Esophagus muscularis mucosa (tissue), 4 donors: ENCODE measurements at regions not wholly inside any gene's neighbourhood (a gene's known extent, or its start where the extent isn't known, plus 50 kb on each side); places are given as distances from the start of the nearest gene placed in this dataset.

Source experiments
- DNase-seq: peaks from one replicate; pipeline ENCODE4 v3.0.0-alpha.2; 2017; ENCODE audit errors: extremely low spot score
- H3K27ac ChIP-seq, 4 donors: fragments of 200-600 bp; sonication (generic); replicated peaks in 1 of 4; 1 replicate in 3 of 4; 2 replicates in 1 of 4; pipeline ENCODE4 v1.5.1; 2016 to 2019; ENCODE audit warnings: mild to moderate bottlenecking in 1 of 4
- H3K27me3 ChIP-seq, 4 donors: fragments of 200-600 bp; sonication (generic); one replicate each; pipeline versions ENCODE4 v1.5.1 to v1.6.0; 2016 to 2019
- H3K36me3 ChIP-seq, 4 donors: fragments of 200-600 bp; sonication (generic); one replicate each; pipeline ENCODE4 v1.5.1; 2016 to 2019
- H3K4me1 ChIP-seq, 4 donors: fragments of 200-600 bp; sonication (generic); one replicate each; pipeline ENCODE4 v1.5.1; 2016 to 2019
- H3K4me3 ChIP-seq, 4 donors: fragments of 200-600 bp; sonication (generic); 1 replicate in 2 of 4; 2 replicates in 2 of 4; pipeline ENCODE4 v1.5.1; 2016 to 2019; ENCODE audit warnings: mild to moderate bottlenecking in 4 of 4, moderate library complexity in 1 of 4
- H3K9me3 ChIP-seq, 4 donors: fragments of 200-600 bp; sonication (generic); 1 replicate in 3 of 4; 2 replicates in 1 of 4; pipeline ENCODE4 v1.5.1; 2016 to 2019
- CTCF ChIP-seq, 3 experiments: fragments of 200-600 bp in 2 of 3; fragments of 450-650 bp in 1 of 3; sonication (generic) in 2 of 3; IDR thresholded peaks; one replicate each; pipeline ENCODE4 v1.5.1; 2017 to 2019; ENCODE audit warnings: antibody characterized with exemption in 3 of 3, mild to moderate bottlenecking in 2 of 3, moderate library complexity in 1 of 3
- EP300 ChIP-seq: sonication (generic); formaldehyde crosslinking; IDR thresholded peaks from one replicate; pipeline ENCODE4 v1.6.1; 2017; ENCODE audit warnings: antibody characterized with exemption
- POLR2A ChIP-seq: fragments of 450-650 bp; IDR thresholded peaks from one replicate; pipeline ENCODE4 v1.6.1; 2017; ENCODE audit warnings: antibody characterized with exemption, moderate library complexity, mild to moderate bottlenecking, low read depth
- POLR2AphosphoS5 ChIP-seq, 2 donors: sonication (generic); formaldehyde crosslinking; IDR thresholded peaks; one replicate each; pipeline ENCODE4 v1.6.1; 2017; ENCODE audit warnings: antibody characterized with exemption in 2 of 2
- WGBS: methylation state at CpG from one replicate; pipeline ENCODE4 v1.1.5; 2018; 5-methylcytosine and 5-hydroxymethylcytosine counted together
- intact Hi-C: fragments of 100-400 bp; cut with DNase I; formaldehyde crosslinking; loops from one replicate; pipeline ENCODE4 v1.15.1; 2023

DNA sequence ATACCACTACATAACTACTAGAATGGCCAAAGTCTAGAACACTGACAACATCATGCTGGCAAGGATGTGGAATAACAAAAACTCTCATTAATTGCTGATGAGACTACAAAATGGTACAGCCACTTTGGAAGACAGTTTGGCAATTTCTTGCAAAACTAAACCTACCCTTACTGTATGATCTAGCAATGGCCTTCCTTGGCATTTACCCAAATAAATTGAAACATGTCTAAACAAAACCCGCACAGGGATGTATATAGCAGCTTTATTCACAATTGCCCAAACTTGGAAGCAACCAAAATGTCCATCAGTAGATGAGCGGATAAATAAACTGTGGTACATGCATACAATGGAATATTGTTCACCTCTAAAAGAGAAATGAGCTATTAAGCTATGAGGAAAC lies 87.9 kb upstream of the SLC24A5 start:
- intact Hi-C loops, result no loop called here
- WGBS, result 79% methylated on average over 2 of the region's 2 CpGs
- Histone ChIP-seq H3K27ac (no peak overlapping the region), H3K36me3 (no peaks in the 10 kb centered on the region), H3K4me1 (no peaks in the 10 kb centered on the region), H3K4me3 (no peak overlapping the region), H3K9me3 (no peaks in the 10 kb centered on the region), H3K27me3 (no peaks in the 10 kb centered on the region)
- no peak for TF ChIP-seq CTCF (IDR thresholded peaks at IDR 0.05)
- TF ChIP-seq EP300, result no peak
- TF ChIP-seq POLR2AphosphoS5 (IDR thresholded peaks at IDR 0.05), result no peak
- no peak for TF ChIP-seq POLR2A
- peak; percentile 34 for DNase-seq

DNA sequence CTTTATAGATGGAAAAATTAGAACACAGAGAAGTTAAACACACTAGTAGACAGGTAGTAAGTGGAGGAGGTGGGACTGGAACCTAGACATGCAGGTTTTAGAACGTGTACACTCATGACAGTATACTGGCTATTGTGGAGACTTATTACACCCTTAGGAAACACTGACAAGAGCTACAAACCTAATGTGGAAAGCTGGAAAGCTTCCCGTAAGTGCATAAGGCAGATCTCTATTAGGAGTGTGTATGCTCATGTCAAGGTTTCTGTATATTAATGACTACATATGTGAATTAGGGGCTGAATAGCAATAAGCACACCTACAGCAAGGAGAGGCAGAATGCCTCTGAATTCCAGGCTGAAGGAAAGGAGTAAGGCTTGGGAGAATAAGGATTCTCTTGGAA lies 82.6 kb upstream of the SLC24A5 start:
- no peaks in the 10 kb centered on the region for H3K36me3 ChIP-seq
- TF ChIP-seq CTCF (IDR thresholded peaks at IDR 0.05), result no peak
- no peak for TF ChIP-seq POLR2A
- TF ChIP-seq POLR2AphosphoS5 (IDR thresholded peaks at IDR 0.05), result no peak
- TF ChIP-seq EP300, result no peak
- H3K27me3 ChIP-seq, result no peaks in the 10 kb centered on the region
- H3K4me3 ChIP-seq, result no peak overlapping the region
- peak; percentile 68 for DNase-seq
- WGBS, result 71% methylated on average over 2 of the region's 2 CpGs
- H3K9me3 ChIP-seq, result no peaks in the 10 kb centered on the region
- intact Hi-C loops, result no loop called here
- H3K4me1 ChIP-seq, result no peaks in the 10 kb centered on the region
- H3K27ac ChIP-seq, result no peak overlapping the region

GRCh38 chr15:48040166-48040817 lies 80.5 kb upstream of the SLC24A5 start:
- H3K36me3 ChIP-seq, result no peaks in the 10 kb centered on the region
- H3K9me3 ChIP-seq, result no peaks in the 10 kb centered on the region
- 72% methylated on average over 6 of the region's 6 CpGs for WGBS
- DNase-seq, result peak; percentile 89
- no peaks in the 10 kb centered on the region for H3K4me1 ChIP-seq
- H3K27me3 ChIP-seq, result no peaks in the 10 kb centered on the region
- H3K4me3 ChIP-seq, result no peak overlapping the region
- TF ChIP-seq POLR2AphosphoS5 (IDR thresholded peaks at IDR 0.05) (no peak), CTCF (IDR thresholded peaks at IDR 0.05) (no peak), EP300 (no peak)
- H3K27ac ChIP-seq, result no peak overlapping the region
- intact Hi-C loops, result no loop called here

- intact Hi-C loops, result no loop called here
- Histone ChIP-seq H3K27me3 (no peaks in the 10 kb centered on the region), H3K9me3 (no peaks in the 10 kb centered on the region), H3K27ac (no peak overlapping the region), H3K36me3 (no peaks in the 10 kb centered on the region), H3K4me1 (no peaks in the 10 kb centered on the region), H3K4me3 (no peak overlapping the region)
- WGBS, result 50% methylated on average over 2 of the region's 2 CpGs
- TF ChIP-seq POLR2AphosphoS5 (IDR thresholded peaks at IDR 0.05) (no peak), POLR2A (no peak), EP300 (no peak), CTCF (IDR thresholded peaks at IDR 0.05) (no peak)
- no peak for DNase-seq
These were observed 79.3 kb upstream of the SLC24A5 start for GRCh38 chr15:48041454-48041853.

GRCh38 chr15:48046813-48047438 lies 73.9 kb upstream of the SLC24A5 start:
- no peaks in the 10 kb centered on the region for H3K36me3 ChIP-seq
- intact Hi-C loops, result no loop called here
- 72% methylated on average over 5 of the region's 5 CpGs for WGBS
- H3K4me1 ChIP-seq, result no peaks in the 10 kb centered on the region
- H3K9me3 ChIP-seq, result no peaks in the 10 kb centered on the region
- peak; percentile 53 for DNase-seq
- no peak overlapping the region for H3K4me3 ChIP-seq
- no peak overlapping the region for H3K27ac ChIP-seq
- TF ChIP-seq POLR2A (no peak), CTCF (IDR thresholded peaks at IDR 0.05) (no peak), POLR2AphosphoS5 (IDR thresholded peaks at IDR 0.05) (no peak), EP300 (no peak)
- no peaks in the 10 kb centered on the region for H3K27me3 ChIP-seq
